ENCODE measurements at regions not wholly inside any gene's neighbourhood (a gene's known extent, or its start where the extent isn't known, plus 50 kb on each side); places are given as distances from the start of the nearest gene placed in this dataset.
A peak's percentile ranks its signal among the peaks of the same experiment; 100 is the strongest.

DNA sequence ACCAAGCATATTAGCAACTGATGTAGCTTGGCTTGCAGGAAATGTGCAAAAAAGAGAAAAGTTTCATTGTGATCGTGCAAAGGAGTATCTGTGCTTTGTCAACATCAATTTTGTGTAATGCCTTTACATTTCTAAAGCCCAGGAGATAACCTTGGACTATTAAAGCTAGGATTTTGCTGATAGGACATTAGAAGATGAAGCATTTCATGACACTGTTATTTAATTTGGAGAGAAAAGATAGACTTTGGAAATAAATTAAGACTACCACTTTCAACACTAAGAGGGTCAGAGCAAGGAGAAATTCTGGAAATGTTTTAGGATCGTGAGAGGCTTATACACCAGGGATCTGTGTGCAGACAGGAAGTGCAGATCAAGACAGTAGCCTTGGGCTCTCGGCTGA, 120.6 kb upstream of the MID1 start:
- DNase-seq: no peak
- in situ Hi-C loops (cut with HindIII; ENCODE audit: low pct_ligation_motif_present, low pct_unique_long_range_greater_than_20kb, low sequenced_read_pairs): no loop called here

DNA sequence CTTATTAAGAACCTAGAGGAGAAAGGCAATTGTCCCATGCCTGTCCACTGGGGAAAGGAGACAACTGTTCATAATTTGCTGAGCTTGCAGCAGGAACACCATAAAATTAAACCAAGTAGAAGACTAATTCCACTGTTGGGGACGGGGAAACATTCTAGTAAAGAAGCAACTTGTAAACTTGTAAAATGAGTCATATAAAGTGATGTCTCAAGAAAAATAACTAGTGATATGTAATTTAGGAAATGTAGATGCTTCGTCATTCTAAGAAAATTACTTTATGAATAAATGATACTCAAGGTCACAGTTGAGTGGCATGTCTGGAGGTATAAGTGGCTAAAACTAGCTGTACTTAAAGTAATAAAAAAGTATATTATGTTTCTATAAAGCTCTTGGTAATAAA, 121.2 kb upstream of the MID1 start:
- DNase-seq: no peak
- in situ Hi-C loops (cut with HindIII; ENCODE audit: low pct_ligation_motif_present, low pct_unique_long_range_greater_than_20kb, low sequenced_read_pairs): no loop called here

DNA sequence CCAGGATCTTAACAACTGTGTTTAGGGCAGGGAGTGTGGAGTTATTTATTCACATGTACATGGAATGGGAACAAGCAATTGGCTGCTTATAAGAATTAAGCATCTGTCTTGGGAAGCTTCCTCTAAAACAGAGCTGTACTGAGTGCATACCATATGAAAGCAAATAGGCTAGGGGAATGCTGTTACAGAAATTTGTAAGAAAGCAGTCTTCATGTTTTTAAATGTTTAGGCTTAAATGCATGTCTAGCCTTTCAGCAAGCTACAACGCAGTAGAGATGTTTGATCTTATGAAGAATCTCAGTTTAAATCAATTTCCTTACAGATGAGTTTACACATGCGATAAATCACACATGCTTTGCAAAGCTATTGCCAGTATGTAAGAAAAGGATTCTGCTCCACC, 123.1 kb upstream of the MID1 start:
- in situ Hi-C loops (cut with HindIII; ENCODE audit: low pct_ligation_motif_present, low pct_unique_long_range_greater_than_20kb, low sequenced_read_pairs): no loop called here
- no peak for DNase-seq

DNA sequence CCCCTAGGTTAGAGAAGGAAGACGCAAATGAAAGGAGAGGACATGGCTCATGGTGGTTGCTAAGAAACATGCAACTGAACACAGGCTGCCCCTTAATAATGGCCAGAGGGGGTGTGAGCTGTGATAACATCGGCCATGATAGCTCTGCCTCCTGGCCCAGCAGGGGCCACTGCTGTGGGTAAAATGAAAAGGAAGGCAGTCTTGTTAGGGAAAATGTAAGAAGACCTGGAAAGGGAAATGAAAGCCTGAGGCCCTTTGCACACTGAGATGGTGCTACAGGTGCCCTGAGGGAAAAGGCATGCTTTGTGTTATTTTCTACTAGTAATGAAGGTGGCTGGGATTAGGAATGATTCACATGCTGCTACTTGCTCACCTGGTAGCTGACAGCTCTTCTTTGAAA, 123.6 kb upstream of the MID1 start:
- DNase-seq: no peak
- in situ Hi-C loops (cut with HindIII; ENCODE audit: low pct_ligation_motif_present, low pct_unique_long_range_greater_than_20kb, low sequenced_read_pairs): no loop called here

DNA sequence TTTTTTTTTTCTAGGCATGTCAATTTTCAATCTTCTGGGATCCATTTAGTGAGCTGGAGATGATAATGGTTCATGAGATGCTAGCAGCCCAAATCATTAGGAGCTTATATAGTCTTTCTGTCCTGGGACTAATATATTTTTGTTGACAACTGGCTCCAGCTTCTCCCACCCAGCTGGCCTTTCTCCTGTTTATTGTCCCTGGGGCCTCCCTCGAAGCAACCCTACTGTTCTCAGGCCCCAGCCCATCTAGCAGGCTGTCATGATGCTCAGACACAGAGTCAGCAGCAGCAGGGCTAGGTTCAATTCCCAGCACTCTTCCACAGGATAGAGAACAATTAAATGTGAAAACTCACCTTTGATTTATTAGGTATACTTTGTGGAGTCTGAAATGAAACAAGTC, 127.6 kb upstream of the MID1 start:
- no peak for DNase-seq
- in situ Hi-C loops (cut with HindIII; ENCODE audit: low pct_ligation_motif_present, low pct_unique_long_range_greater_than_20kb, low sequenced_read_pairs): no loop called here

DNA sequence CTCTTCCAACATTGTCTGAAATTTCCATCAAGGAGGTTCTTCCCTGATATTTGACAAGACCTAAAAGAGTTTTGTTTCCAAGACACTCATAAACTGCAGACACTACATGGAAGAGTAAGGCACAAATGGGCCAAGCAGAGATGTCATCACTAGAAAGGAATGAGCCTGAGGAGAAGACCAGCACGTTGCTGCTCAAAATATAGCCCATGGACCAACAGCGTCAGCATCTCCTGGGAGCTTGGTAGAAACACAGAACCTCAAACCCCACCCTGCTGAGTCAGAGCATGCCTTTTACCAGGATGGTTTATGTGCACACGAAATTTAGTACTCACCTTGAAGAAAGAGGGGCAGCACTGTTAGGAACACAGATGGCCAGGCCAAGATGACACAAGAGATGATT, 128.7 kb upstream of the MID1 start:
- no peak for DNase-seq
- in situ Hi-C loops (cut with HindIII; ENCODE audit: low pct_ligation_motif_present, low pct_unique_long_range_greater_than_20kb, low sequenced_read_pairs): no loop called here

DNA sequence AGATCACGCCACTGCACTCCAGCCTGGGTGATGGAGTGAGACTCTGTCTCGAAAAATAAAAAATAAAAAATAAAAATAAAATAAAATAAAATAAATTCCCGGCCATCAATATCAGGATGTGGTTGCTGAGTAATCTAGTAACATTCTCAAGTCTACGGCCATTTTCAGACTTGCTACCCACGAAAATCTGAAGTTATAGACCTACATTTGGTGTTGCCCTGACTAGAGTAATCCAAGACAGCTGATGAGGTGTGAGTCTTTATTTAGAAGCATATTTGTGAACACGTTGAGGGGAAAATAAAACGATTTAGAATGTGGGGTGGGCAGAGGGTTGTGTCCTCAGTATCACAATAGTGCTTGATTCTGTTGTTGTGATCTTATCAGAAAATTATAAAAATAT, 130.2 kb upstream of the MID1 start:
- in situ Hi-C loops (cut with HindIII; ENCODE audit: low pct_ligation_motif_present, low pct_unique_long_range_greater_than_20kb, low sequenced_read_pairs): no loop called here
- no peak for DNase-seq

DNA sequence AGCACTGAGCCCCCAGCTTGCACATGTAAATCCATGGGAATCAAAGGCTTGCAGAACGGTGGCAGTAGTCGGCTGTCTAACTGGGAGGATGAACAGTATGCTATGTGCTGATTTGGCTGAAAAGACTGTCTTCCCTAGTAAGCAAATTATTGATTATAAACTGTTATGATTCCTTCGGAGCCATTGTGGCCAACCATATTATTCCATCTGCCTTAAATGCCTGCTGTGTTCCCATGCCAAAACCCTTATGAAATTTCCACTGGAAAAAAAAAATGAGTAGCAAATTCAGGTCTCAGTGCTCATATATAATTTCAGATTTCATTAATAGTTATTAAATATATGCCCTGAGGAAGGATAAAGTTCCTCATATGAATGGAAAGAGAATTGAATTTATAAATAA, 132.7 kb upstream of the MID1 start:
- no peak for DNase-seq
- in situ Hi-C loops (cut with HindIII; ENCODE audit: low pct_ligation_motif_present, low pct_unique_long_range_greater_than_20kb, low sequenced_read_pairs): no loop called here

DNA sequence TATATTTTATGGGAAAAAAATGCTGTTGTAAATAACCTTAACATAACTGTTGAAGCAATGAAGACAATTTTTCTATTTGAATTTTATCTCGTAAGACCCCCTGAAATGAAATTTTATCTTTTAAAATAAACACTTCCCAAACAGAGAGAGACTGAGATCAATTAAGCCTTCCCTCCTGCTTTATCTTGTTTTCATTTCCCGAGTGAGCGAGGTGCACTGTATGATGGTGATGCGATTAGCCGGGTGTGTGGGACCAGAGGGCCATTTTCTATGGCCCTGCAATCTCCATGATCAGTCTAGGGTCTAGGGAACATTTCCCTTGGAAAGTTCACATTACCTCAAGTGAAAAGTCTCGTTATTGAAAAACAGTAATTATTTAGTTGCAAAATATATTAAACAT, 134.1 kb upstream of the MID1 start:
- in situ Hi-C loops (cut with HindIII; ENCODE audit: low pct_ligation_motif_present, low pct_unique_long_range_greater_than_20kb, low sequenced_read_pairs): no loop called here

DNA sequence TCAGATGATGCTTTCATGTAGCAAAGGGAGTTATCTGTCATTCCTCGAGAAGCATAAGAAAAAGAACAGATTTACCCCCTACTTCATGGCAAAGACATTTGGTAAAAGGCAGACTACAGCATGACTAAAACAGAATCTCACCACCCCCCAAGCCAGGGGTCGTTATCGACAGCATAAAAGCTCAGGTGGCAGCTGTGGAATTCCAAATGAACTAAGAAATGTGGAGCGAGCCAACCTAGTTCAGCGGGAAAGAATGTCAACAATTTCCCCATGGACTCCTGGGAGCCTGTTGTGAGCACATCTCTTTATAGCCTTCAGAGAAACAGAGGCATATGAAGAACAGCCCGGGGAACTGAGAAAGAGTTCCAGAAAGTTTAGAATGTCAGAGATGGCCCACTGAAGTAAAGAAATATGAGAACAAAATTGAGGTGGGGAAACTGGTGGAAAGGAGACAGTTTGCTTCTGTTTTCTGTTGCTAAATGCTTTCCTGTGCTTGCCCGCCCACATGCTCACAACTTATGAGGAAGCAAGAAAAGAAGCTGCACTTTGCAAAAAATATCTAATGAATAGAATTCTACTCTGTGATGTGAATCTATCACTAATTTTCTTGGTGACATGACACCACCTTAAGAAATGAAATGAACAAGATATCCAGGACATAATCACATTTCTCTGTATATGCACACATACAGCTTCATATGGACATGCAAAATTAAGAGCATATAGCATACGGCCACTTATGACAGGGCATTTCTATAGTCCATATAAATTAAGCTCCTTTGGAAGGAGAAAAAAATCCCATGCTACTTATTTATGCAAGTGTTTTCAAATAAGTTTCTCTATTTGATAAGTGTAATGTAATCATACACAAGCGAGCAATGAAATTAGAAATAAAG, 135.3 kb upstream of the MID1 start:
- peak; percentile 86 for DNase-seq
- in situ Hi-C loops (cut with HindIII; ENCODE audit: low pct_ligation_motif_present, low pct_unique_long_range_greater_than_20kb, low sequenced_read_pairs): no loop called here

More for the DNA sequence above, 134.1 kb upstream of the MID1 start:
- no peak for DNase-seq

DNA sequence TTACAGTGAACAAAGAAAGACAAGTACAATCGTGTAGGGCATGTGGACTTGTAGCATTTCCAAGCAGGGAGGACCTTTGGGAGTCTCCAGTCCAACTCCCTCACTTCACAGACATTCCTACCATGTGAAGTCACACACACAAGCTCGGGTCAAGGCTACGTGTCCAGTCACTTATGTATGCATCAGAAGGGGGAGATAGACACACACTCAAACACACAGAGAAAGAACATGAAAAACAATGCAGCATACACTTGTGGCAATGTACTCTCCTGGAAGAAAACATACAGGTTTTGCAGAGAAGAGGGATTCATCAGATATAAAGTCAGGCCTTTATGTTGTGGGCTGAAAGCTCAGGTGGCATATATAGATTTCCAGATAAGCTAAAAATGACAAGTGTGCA, 136.1 kb upstream of the MID1 start:
- DNase-seq: peak; percentile 85
- in situ Hi-C loops (cut with HindIII; ENCODE audit: low pct_ligation_motif_present, low pct_unique_long_range_greater_than_20kb, low sequenced_read_pairs): no loop called here

DNA sequence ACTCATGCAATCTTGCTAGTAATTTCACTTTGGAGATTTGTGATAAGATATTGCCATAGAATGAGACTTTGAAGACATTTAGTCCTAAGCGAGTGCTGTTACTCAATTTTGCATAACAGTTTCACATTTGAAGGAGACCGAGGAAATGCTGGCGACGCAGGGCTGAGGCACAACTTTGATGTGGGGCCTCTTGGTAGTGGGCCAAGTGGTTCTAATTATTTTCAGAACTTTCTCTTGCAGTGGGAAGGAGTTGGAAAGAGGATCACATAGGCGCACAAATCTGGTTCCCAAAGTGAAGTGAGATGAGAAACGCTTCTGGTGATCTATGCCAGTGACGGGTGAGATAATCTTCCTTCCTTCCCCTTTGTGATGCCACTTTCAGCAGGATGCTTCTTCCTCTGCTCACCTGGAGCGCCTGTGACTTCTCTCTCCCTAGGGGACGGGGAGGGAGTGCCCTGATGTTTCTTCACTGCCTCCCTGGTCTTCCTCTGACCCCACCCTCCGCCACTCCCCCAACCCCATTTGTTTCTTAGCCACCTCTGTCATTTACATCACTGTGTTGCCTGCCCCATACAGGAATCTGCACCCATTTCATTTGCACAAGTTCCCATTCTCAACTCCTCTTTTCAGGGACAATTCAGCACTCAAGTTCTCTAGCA, 138.9 kb upstream of the MID1 start:
- in situ Hi-C loops (cut with HindIII; ENCODE audit: low pct_ligation_motif_present, low pct_unique_long_range_greater_than_20kb, low sequenced_read_pairs): no loop called here
- DNase-seq: no peak

DNA sequence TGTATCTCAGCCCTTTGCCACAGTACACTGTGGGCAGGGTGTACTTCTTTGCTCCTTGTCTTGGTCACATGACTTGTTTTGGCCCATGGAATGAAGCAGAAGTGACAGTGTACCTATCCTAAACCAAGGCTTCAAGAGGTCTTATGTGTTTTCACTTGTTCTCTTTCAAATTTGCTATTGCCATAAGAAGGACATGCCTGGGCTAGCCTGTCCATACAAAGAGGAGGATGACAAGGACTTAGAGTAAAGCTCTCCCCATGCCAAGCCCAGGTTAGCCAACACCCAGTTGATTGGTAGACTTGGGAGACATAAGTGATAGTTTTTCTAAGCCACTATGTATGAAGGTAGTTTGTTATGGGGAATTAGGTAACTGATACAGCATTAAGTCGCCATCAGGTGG, 141.1 kb upstream of the MID1 start:
- in situ Hi-C loops (cut with HindIII; ENCODE audit: low pct_ligation_motif_present, low pct_unique_long_range_greater_than_20kb, low sequenced_read_pairs): no loop called here
- no peak for DNase-seq

DNA sequence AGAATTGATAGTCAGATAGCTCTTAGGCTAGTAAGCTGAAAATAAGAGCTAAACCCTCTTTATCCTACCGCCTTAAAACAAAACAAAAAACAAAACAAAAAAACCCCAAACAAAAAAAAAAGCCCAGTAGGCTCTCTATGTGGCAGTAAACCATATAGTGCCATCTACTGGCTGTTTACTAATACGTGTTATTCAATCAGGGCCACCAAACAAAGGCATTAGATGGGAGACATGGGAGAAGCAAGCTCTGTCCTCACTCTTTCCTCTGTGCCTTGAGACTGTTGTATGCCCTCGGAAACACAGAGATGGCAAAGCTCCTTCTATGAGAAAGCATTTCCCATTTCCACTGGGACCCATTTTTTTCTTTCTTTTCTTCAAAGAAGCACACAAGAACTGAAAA, 148.8 kb upstream of the MID1 start:
- in situ Hi-C loops (cut with HindIII; ENCODE audit: low pct_ligation_motif_present, low pct_unique_long_range_greater_than_20kb, low sequenced_read_pairs): no loop called here
- DNase-seq: peak; percentile 47

DNA sequence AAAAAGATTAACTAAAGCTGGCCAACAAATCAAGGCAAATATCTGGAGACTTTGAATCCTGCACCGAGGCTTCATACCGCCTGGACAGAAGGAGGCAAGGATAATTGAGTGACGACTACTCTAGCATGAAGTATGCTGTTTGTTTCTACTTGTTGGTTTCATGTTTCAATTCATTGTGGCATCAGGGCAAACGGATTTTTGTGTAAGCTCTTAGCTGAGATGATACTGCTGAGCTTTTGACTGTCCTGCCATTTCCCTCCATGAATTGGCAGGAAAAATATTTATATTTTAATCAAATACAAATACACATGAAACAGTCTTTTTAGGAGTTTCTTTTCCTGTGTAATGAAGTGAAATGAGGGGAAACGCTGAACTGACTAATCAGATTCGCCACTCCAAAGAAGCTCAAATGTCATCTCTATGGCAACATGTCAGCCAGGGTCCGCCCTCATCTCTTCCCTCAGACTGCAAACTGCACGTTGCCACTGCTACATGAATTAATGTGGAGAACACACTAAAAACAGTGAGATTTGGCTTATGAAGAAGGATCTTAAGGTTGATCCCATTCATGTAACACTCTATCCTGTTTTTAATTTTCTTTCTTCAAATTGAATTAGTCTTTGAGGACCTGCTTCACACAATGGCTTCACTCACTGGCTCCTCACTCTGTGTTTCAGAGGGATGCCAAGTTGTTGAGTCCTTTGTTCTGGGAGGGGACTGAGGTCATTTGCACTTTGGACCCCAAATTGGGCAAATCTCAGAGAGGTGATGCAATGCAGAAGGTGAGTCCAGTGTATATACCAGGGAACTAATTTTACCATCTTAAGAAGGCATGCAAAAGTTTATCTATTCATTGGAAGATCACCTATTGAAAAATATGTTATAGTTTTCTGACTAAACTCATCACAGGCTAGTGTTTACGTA, 149.6 kb upstream of the MID1 start:
- DNase-seq: no peak

DNA sequence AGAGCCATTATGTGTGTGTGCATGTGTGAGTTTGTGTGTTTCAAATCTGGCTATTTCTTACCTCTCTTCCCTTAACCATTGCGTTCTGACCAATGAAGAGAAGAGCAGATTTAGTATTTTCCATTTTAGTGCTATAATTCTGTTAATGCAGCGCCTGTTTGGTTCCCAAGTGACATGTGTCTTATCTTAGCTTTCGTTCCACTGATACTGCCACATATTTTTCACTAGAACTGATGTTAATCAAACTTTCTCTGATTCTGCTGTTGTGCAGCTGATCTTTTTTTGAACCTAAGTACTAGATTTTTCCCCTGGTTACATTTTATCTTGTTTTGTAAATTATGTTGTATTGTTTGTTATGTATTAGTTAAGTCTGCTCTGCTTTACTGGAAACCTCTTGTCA, 152.9 kb upstream of the MID1 start:
- in situ Hi-C loops (cut with HindIII; ENCODE audit: low pct_ligation_motif_present, low pct_unique_long_range_greater_than_20kb, low sequenced_read_pairs): no loop called here
- no peak for DNase-seq

More for the DNA sequence above, 149.6 kb upstream of the MID1 start:
- in situ Hi-C loops (cut with HindIII; ENCODE audit: low pct_ligation_motif_present, low pct_unique_long_range_greater_than_20kb, low sequenced_read_pairs): no loop called here

DNA sequence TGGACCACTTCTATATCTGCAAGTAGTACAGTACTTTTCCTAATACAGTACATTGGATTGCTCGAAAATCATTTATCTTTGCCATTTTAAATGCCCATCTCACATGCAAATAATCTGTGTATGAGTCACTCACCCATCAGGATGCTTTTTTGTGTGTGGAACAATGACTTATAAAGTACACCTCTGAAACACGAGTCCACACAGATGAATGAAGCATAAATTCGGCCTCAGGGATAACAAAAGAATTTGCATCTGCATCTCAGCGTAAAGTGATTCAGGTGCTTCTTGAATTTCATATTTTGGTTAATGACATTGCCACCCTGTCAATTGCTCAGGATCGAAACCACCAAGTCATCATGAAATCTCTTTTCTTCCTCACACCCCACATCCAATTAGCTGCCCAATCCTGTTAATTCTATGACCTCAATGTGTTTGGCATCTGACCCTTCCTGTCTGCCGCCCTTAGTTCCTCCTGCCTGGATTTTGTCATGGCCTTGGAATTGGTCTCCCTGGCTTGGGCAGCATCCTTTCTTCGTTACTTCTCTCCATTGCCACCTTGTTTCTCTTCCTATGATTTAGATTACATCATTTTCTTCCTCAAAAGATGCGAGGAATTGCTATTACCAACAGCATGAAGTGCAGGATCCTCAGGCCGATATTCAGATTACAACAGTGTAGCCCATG, 161.6 kb upstream of the MID1 start:
- in situ Hi-C loops (cut with HindIII; ENCODE audit: low pct_ligation_motif_present, low pct_unique_long_range_greater_than_20kb, low sequenced_read_pairs): no loop called here
- DNase-seq: no peak

DNA sequence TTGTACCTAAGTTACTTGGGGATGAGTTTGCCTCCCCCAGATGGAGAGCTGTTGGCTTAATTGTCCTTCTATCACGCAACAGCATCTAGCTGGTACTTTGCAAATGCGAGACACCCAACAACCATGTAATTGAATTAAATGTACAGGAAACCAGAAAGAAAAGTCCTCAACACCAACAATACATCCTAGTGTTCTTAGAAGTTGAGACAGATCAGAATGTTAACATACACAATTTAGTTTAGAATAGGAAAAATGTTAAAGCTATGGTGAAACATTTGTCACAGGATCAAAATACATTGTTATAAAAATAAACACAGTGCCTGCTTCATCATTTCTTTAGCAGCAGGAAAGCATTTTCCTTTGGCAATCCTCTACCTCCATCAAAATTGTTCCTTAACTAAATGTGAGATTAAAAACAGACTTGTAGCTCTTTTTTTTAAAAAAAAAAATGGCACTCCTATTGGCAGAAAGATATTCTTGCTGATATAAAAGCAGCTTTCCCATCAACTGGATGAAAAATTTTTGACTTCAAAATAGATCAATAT, 163.1 kb upstream of the MID1 start:
- DNase-seq: no peak
- in situ Hi-C loops (cut with HindIII; ENCODE audit: low pct_ligation_motif_present, low pct_unique_long_range_greater_than_20kb, low sequenced_read_pairs): no loop called here

All from ACHN (cell line).